Ascending aorta (tissue), 2 donors: ENCODE measurements at regions not wholly inside any gene's neighbourhood (a gene's known extent, or its start where the extent isn't known, plus 50 kb on each side); places are given as distances from the start of the nearest gene placed in this dataset.

Experiments used
- DNase-seq, 2 donors: peaks; one replicate each; pipeline ENCODE4 v3.0.0-alpha.2; 2019; ENCODE audit warnings: low spot score in 2 of 2
- H3K27ac ChIP-seq, 2 donors: fragments of 200-600 bp; sonication (generic); one replicate each; pipeline ENCODE4 v1.5.1; 2016 to 2017; ENCODE audit warnings: mild to moderate bottlenecking in 1 of 2
- H3K27me3 ChIP-seq: fragments of 200-600 bp; sonication (generic); one replicate; pipeline ENCODE4 v1.5.1; 2017
- H3K36me3 ChIP-seq, 2 donors: fragments of 200-600 bp; sonication (generic); one replicate each; pipeline ENCODE4 v1.5.1; 2016
- H3K4me1 ChIP-seq, 2 donors: fragments of 200-600 bp; sonication (generic); one replicate each; pipeline ENCODE4 v1.5.1; 2016 to 2017; ENCODE audit warnings: mild to moderate bottlenecking in 1 of 2
- H3K4me3 ChIP-seq, 2 donors: fragments of 200-600 bp; sonication (generic); one replicate each; pipeline ENCODE4 v1.5.1; 2016 to 2017; ENCODE audit warnings: mild to moderate bottlenecking in 1 of 2
- H3K9me3 ChIP-seq, 2 donors: fragments of 200-600 bp; sonication (generic); one replicate each; pipeline ENCODE4 v1.5.1; 2016
- intact Hi-C: fragments of 100-400 bp; cut with DNase I; formaldehyde crosslinking; loops from one replicate; pipeline ENCODE4 v1.15.1; 2023
- TF ChIP-seq, protein P1 (sequence below), 3 experiments: fragments of 200-600 bp in 2 of 3; fragments of 450-650 bp in 1 of 3; sonication (generic) in 2 of 3; IDR thresholded peaks; one replicate each; pipeline ENCODE4 v1.5.1; 2016 to 2019; ENCODE audit warnings: antibody characterized with exemption in 3 of 3, mild to moderate bottlenecking in 1 of 3, moderate library complexity in 1 of 3

DNA sequence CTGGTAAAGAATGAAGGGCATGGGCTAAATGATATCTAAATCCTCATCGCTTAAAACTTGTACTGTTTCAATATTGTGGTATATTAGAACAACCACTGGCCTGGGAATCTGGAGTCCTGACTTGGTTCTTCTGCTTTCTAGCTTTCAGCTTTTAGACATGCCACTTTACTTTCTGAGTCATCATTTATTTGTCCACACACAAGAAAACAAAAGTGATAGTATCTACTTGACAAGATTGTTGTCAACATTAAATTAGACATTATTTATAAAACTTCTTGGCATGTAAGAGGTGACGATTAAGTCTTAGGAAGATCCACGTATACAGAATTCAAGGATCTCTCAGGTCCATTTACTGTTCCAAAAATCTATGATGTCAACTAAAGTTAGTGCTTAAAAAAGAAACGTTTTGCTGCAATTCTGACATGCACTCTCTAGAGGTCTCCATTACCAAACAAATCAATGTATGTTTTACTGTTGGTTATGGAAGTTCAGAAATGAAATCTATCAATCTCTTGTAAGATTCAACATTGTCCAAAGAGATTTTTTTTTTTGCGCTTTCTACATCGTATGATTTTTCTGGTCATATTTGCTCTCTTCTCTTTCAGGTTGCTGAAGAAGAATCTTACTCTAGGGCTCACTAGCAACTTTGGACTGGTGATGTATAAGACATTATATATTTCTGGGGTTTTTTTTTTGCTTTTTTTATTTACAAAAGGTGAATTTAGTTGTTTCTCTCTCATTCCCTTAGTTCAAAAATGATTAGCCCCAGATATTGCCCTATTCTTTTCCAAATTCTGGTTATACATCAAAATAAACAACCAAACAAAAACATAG is 53.6 kb upstream of the DYNC1I1 start:
- Histone ChIP-seq H3K27ac (no peak overlapping the region), H3K27me3 (no peaks in the 10 kb centered on the region), H3K4me3 (no peak overlapping the region), H3K9me3 (no peaks in the 10 kb centered on the region), H3K4me1 (no peaks in the 10 kb centered on the region), H3K36me3 (no peaks in the 10 kb centered on the region)
- TF ChIP-seq, protein P1, sequence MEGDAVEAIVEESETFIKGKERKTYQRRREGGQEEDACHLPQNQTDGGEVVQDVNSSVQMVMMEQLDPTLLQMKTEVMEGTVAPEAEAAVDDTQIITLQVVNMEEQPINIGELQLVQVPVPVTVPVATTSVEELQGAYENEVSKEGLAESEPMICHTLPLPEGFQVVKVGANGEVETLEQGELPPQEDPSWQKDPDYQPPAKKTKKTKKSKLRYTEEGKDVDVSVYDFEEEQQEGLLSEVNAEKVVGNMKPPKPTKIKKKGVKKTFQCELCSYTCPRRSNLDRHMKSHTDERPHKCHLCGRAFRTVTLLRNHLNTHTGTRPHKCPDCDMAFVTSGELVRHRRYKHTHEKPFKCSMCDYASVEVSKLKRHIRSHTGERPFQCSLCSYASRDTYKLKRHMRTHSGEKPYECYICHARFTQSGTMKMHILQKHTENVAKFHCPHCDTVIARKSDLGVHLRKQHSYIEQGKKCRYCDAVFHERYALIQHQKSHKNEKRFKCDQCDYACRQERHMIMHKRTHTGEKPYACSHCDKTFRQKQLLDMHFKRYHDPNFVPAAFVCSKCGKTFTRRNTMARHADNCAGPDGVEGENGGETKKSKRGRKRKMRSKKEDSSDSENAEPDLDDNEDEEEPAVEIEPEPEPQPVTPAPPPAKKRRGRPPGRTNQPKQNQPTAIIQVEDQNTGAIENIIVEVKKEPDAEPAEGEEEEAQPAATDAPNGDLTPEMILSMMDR (IDR thresholded peaks at IDR 0.05) = peak in 2 of 3 experiments; percentile 44 to 49
- intact Hi-C loops = no loop called here
- no peak for DNase-seq

DNA sequence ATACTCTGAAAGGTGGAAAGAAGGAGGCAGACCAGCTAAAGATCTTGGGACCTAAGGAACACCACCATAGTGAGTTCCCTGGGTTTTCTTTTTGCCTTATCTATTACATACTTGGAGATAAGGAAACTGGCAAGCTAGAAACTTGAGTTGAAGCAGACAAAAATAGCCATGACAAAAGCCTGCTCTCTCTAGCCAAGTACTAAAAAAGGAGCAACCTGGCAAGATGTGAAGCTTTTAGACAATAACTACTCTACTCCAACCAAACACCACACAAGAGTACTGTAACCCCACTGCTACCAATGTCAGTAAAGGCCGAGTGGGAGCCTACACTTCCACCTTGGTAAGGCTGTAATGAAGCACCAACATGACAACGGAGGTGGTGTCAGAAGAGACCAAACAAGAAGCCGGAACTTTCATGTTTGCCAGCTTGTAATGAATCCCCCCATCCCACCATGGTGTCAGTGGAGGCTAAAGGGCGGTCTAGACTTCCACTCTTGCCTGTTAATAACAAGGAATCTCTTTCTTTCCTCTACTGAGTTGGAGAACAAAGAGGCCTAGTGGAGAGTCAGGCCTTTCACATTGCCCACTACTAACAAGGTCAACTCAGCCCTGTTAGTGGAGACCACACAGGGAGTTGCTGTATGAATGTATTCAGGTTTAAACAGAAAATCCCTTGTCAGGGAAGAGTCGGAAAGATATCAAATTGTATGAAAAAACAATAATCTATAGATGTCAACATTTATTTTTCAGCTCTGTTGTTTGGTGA is 55.8 kb upstream of the DYNC1I1 start:
- intact Hi-C loops = no loop called here

DNA sequence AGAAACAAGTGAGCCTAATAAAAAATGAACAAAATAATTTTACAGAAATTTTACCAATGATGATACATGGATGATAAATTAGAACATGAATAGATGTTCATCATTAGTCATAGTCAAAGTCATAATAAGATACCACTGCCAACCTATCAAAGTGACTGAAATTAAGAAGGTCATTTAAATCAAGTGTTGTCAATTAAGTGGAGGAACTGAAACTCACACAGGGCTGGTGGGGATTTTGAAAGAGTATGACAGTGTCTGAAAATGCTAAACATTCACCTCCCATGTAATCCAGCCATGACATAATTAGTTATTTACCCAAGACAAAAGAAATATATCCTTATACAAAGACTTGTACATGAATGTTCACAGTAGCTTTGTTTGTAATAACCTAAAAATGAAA is 57.1 kb upstream of the DYNC1I1 start:
- DNase-seq = no peak
- TF ChIP-seq, protein P1 (IDR thresholded peaks at IDR 0.05) = no peak
- H3K36me3 ChIP-seq = no peaks in the 10 kb centered on the region
- intact Hi-C loops = no loop called here
- no peaks in the 10 kb centered on the region for H3K4me1 ChIP-seq
- H3K9me3 ChIP-seq = no peaks in the 10 kb centered on the region
- no peak overlapping the region for H3K4me3 ChIP-seq
- H3K27ac ChIP-seq = no peak overlapping the region
- H3K27me3 ChIP-seq = no peaks in the 10 kb centered on the region

More for the DNA sequence above, 55.8 kb upstream of the DYNC1I1 start:
- DNase-seq = no peak
- Histone ChIP-seq H3K27me3 (no peaks in the 10 kb centered on the region), H3K9me3 (no peaks in the 10 kb centered on the region), H3K36me3 (no peaks in the 10 kb centered on the region), H3K27ac (no peak overlapping the region), H3K4me3 (no peak overlapping the region), H3K4me1 (no peaks in the 10 kb centered on the region)
- TF ChIP-seq, protein P1 (IDR thresholded peaks at IDR 0.05) = no peak

DNA sequence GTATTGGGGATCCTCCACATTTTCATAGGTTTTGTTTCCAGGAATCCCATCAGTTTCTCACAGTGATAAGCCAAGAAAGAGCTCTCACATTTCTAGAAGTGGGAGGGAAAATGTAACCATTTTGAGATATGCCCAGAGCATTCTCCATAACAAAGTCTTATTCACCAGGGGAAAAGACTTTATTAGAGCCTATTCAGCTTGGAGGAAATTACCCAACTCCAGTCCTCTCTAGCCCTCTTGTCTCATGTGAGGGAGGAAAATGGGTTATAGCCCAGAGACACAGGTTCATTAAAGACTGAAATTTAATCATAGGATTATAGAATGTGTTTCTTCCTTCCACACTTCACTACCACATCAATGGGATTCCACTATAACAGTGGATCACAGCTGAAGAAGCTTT is 61.6 kb upstream of the DYNC1I1 start:
- H3K27me3 ChIP-seq = no peaks in the 10 kb centered on the region
- H3K4me3 ChIP-seq = no peak overlapping the region
- intact Hi-C loops = no loop called here
- TF ChIP-seq, protein P1 (IDR thresholded peaks at IDR 0.05) = no peak
- H3K4me1 ChIP-seq = no peaks in the 10 kb centered on the region
- H3K36me3 ChIP-seq = no peaks in the 10 kb centered on the region
- no peak overlapping the region for H3K27ac ChIP-seq
- DNase-seq = no peak
- peaks cover 0 to 6% of the 10 kb centered on the region in 2 donors for H3K9me3 ChIP-seq

DNA sequence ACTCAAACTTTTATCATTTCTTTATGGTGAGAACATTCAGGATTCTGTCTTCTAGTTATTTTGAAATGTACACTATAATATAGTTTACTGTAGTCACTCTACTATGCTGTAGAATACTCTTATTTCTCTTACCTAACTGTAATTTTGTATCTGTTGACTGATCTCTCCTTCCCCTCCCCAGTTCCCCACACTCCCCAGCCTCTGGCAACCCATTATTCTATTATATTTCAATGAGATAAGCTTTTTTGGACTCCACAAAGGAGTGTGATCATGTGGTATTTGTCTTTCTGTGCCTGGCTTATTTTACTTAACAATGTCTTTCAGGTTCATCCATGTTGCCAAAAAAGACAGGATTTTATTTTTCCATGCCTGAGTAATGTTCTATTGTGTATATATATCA is 71.4 kb upstream of the DYNC1I1 start:
- H3K36me3 ChIP-seq = no peaks in the 10 kb centered on the region
- intact Hi-C loops = no loop called here
- no peak overlapping the region for H3K27ac ChIP-seq
- no peaks in the 10 kb centered on the region for H3K4me1 ChIP-seq
- H3K4me3 ChIP-seq = no peak overlapping the region
- TF ChIP-seq, protein P1 (IDR thresholded peaks at IDR 0.05) = no peak
- no peaks in the 10 kb centered on the region for H3K27me3 ChIP-seq
- DNase-seq = no peak
- H3K9me3 ChIP-seq = no peaks in the 10 kb centered on the region
